ENCODE measurements at regions not wholly inside any gene's neighbourhood (a gene's known extent, or its start where the extent isn't known, plus 50 kb on each side); places are given as distances from the start of the nearest gene placed in this dataset.

- no peaks in the 10 kb centered on the region for H3K27me3 ChIP-seq (ENCODE audit: control insufficient read depth, insufficient read depth, low read length)
- no peaks in the 10 kb centered on the region for H3K9me3 ChIP-seq (ENCODE audit: control insufficient read depth, insufficient read depth, low read length)
- no peaks in the 10 kb centered on the region for H3K4me1 ChIP-seq (ENCODE audit: control insufficient read depth, insufficient read depth, low read length)
- no peak overlapping the region for H3K27ac ChIP-seq (ENCODE audit: low read depth, low read length)
- no peaks in the 10 kb centered on the region for H3K36me3 ChIP-seq (ENCODE audit: control insufficient read depth, insufficient read depth, low read length)
- H3K4me3 ChIP-seq (ENCODE audit: low read depth, low read length), result no peak overlapping the region
- DNase-seq (ENCODE audit: low read depth in 4 of 6, low spot score in 6 of 6), result peak in 1 of 6 donors; percentile 30
- 50% methylated on average over 2 of the region's 3 CpGs for WGBS (ENCODE audit: insufficient coverage)
Measured at GRCh38 chr3:23663246-23663645, 142.5 kb upstream of the UBE2E1 start.

- Histone ChIP-seq H3K27ac (ENCODE audit: low read depth, low read length) (no peak overlapping the region), H3K27me3 (ENCODE audit: control insufficient read depth, insufficient read depth, low read length) (no peaks in the 10 kb centered on the region), H3K4me1 (ENCODE audit: control insufficient read depth, insufficient read depth, low read length) (no peaks in the 10 kb centered on the region), H3K9me3 (ENCODE audit: control insufficient read depth, insufficient read depth, low read length) (no peaks in the 10 kb centered on the region), H3K4me3 (ENCODE audit: low read depth, low read length) (no peak overlapping the region), H3K36me3 (ENCODE audit: control insufficient read depth, insufficient read depth, low read length) (no peaks in the 10 kb centered on the region)
- DNase-seq (ENCODE audit: low read depth in 4 of 6, low spot score in 6 of 6), result peak in 1 of 6 donors; percentile 22
- WGBS (ENCODE audit: insufficient coverage), result 92% methylated on average over 2 of the region's 5 CpGs
Measured at GRCh38 chr3:23663661-23664186, 142.0 kb upstream of the UBE2E1 start.

DNA sequence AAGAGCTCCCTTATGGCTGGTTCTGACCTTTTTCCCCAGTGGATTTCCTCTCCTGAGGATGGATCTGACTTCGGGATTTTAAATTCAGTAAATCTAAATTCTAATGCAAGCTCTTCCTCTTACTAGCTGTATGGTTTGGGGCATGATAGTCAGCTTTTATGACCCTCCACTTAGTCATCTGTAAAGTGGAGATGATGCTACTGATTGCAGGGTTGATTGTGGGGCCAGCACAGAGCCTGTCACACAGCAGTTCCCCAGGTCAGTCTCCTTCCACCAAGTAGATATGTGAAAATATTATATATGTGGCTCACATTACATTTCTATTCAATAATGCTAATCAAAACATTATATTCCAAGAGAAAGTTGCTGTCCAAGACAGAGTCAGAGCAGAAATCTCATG, 141.3 kb upstream of the UBE2E1 start:
- Histone ChIP-seq H3K9me3 (ENCODE audit: control insufficient read depth, insufficient read depth, low read length) (no peaks in the 10 kb centered on the region), H3K4me1 (ENCODE audit: control insufficient read depth, insufficient read depth, low read length) (peaks cover under 1% of the 10 kb centered on the region), H3K4me3 (ENCODE audit: low read depth, low read length) (no peak overlapping the region), H3K27ac (ENCODE audit: low read depth, low read length) (no peak overlapping the region), H3K27me3 (ENCODE audit: control insufficient read depth, insufficient read depth, low read length) (no peaks in the 10 kb centered on the region), H3K36me3 (ENCODE audit: control insufficient read depth, insufficient read depth, low read length) (no peaks in the 10 kb centered on the region)
- DNase-seq (ENCODE audit: low read depth in 4 of 6, low spot score in 6 of 6), result no peak
- WGBS (ENCODE audit: insufficient coverage), result no CpG with 5 or more reads among the region's 1 CpG

DNA sequence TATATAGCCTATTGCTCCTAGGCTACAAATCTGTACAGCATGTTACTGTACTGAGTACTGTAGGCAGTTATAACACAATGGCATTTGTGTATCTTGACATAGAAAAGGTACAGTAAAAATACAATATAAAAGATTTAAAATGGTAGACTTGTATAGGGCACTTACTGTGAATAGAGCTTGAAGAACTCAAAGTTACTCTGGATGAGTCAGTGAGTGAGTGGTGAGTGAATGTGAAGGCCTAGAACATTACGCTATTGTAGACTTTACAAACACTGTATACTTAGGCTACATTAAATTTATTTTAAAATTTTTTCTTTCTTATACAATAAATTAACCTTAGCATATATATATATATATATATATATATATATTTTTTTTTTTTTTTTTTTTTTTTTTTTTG, 140.0 kb upstream of the UBE2E1 start:
- H3K4me3 ChIP-seq (ENCODE audit: low read depth, low read length), result no peak overlapping the region
- no CpG with 5 or more reads among the region's 1 CpG for WGBS (ENCODE audit: insufficient coverage)
- H3K9me3 ChIP-seq (ENCODE audit: control insufficient read depth, insufficient read depth, low read length), result no peaks in the 10 kb centered on the region
- no peak for DNase-seq (ENCODE audit: low read depth in 4 of 6, low spot score in 6 of 6)
- H3K4me1 ChIP-seq (ENCODE audit: control insufficient read depth, insufficient read depth, low read length), result peaks cover 6% of the 10 kb centered on the region
- peaks cover 2% of the 10 kb centered on the region for H3K27me3 ChIP-seq (ENCODE audit: control insufficient read depth, insufficient read depth, low read length)
- no peak overlapping the region for H3K27ac ChIP-seq (ENCODE audit: low read depth, low read length)
- H3K36me3 ChIP-seq (ENCODE audit: control insufficient read depth, insufficient read depth, low read length), result no peaks in the 10 kb centered on the region

DNA sequence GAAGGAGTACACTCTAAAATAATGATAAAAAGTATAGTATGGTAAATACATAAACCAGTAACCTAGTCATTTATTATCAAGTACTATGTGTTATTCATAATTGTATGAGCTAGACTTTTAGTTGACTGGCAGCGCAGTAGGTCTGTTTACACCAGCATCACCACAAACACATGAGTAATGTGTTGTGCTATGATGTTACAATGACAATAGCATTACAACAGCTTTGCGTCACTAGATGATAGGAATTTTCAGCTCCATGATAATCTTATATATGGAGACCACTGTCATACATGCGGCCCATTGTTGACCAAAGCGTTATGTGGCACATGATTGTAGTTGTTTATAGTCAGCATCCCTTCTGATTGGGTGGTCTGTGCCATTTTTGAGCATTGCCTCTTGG, 138.9 kb upstream of the UBE2E1 start:
- Histone ChIP-seq H3K4me1 (ENCODE audit: control insufficient read depth, insufficient read depth, low read length) (peaks cover 14% of the 10 kb centered on the region), H3K36me3 (ENCODE audit: control insufficient read depth, insufficient read depth, low read length) (no peaks in the 10 kb centered on the region), H3K9me3 (ENCODE audit: control insufficient read depth, insufficient read depth, low read length) (no peaks in the 10 kb centered on the region), H3K4me3 (ENCODE audit: low read depth, low read length) (no peak overlapping the region), H3K27ac (ENCODE audit: low read depth, low read length) (no peak overlapping the region), H3K27me3 (ENCODE audit: control insufficient read depth, insufficient read depth, low read length) (peaks cover 2% of the 10 kb centered on the region)
- no peak for DNase-seq (ENCODE audit: low read depth in 4 of 6, low spot score in 6 of 6)
- 100% methylated on average over 1 of the region's 4 CpGs for WGBS (ENCODE audit: insufficient coverage)

DNA sequence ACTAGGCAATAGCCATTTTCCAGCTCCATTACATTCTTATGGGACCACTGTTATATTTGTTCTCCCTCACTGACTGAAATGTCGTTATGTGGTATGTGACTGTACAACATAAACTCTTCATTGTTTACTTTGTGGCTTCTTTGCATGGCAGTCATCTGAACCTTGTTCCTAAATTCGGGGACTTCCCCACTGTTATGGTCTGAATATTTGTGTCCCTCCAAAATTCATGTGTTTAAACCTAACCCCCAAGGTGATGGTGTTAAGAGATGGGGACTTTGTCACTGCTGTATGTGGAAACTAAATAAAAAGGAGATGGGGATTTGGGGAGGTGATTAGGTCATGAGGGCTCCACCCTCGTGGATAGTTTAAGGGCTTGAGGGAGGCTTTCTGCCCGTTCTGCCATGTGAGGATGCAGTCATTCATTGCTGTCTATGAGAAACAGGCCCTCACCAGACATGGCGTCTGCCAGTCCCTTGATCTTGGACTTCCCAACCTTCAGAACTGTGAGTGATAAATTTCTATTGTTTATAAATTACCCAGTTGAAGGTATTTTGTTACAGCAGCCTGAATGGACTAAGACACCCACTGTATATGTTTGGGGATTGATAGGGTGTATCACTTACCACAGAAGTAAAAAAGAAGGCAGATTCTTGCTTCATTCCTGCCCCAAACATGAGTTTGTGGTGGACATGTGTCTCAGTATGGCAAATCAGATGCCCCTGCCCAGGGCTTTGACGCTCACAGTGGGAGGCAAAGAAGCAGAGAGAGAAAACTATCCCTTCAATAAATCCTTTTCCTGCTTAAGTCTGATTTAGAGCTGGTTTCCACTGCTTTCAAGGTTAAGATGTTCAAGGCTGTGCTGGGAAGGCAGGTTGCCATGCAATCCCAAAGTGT, 138.0 kb upstream of the UBE2E1 start:
- Histone ChIP-seq H3K27ac (ENCODE audit: low read depth, low read length) (no peak overlapping the region), H3K4me1 (ENCODE audit: control insufficient read depth, insufficient read depth, low read length) (peaks cover 18% of the 10 kb centered on the region), H3K36me3 (ENCODE audit: control insufficient read depth, insufficient read depth, low read length) (no peaks in the 10 kb centered on the region), H3K4me3 (ENCODE audit: low read depth, low read length) (no peak overlapping the region), H3K9me3 (ENCODE audit: control insufficient read depth, insufficient read depth, low read length) (no peaks in the 10 kb centered on the region), H3K27me3 (ENCODE audit: control insufficient read depth, insufficient read depth, low read length) (peaks cover 5% of the 10 kb centered on the region)
- no peak for DNase-seq (ENCODE audit: low read depth in 4 of 6, low spot score in 6 of 6)
- WGBS (ENCODE audit: insufficient coverage), result 83% methylated on average over 2 of the region's 6 CpGs

DNA sequence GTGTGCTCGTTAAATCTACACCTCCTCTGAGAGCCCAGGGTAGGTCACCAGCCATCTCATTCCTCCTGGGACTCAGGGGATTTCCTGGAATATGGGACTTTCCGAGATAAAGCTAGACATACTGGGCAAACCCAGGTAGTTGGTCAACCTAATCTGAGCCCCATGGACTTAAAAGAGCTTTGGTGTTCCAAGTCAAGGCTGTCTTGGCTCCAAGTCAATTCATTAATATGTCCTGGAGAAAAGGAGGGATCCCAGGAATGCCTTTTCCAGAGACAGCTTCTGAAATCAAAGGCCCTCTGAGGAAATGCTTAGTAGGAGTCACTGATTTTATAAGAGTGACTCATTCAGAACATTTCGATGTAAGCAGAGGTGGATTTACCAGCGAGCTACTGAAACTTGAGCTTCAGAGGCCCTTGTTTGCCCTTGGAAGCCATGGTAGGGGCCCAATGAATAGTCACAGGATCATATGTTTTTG, 137.3 kb upstream of the UBE2E1 start:
- DNase-seq (ENCODE audit: low read depth in 4 of 6, low spot score in 6 of 6), result no peak
- no peak overlapping the region for H3K27ac ChIP-seq (ENCODE audit: low read depth, low read length)
- peaks cover 18% of the 10 kb centered on the region for H3K4me1 ChIP-seq (ENCODE audit: control insufficient read depth, insufficient read depth, low read length)
- WGBS (ENCODE audit: insufficient coverage), result 100% methylated on average over 3 of the region's 4 CpGs
- no peaks in the 10 kb centered on the region for H3K36me3 ChIP-seq (ENCODE audit: control insufficient read depth, insufficient read depth, low read length)
- no peak overlapping the region for H3K4me3 ChIP-seq (ENCODE audit: low read depth, low read length)
- H3K9me3 ChIP-seq (ENCODE audit: control insufficient read depth, insufficient read depth, low read length), result no peaks in the 10 kb centered on the region
- peaks cover 5% of the 10 kb centered on the region for H3K27me3 ChIP-seq (ENCODE audit: control insufficient read depth, insufficient read depth, low read length)

DNA sequence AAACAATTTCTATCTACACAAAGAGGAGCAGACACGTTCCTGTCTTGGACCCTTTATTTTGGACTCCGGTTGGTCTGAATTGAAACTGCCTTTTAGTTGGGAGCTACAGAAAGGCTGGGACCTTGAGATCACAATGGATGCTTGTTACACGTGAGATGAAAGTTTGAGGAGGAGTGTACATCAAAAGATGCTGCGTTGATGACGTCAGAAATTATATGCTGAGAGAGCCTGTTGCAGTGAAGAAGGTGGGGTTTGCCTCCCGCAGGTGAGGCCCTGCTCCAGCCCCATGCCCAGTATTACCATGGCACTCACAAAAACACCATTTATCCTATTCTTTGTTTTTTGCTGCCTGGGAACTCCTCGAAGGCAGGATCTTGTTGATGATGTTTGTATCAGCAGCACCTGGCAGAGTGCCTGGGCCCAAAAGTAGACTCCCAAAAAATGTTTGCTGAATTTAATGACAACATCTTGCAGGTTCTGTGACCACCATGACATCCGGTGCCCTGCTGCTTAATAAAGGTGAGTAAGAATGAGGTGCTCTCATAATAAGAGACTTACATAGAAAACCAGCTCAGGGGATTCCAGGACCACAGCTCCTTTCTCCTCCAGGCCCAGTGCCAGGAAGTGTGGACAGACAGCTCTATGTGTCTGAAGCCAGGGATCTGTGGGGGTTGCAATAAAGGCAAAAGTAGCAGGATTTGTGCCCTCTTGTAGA, 136.1 kb upstream of the UBE2E1 start:
- Histone ChIP-seq H3K27me3 (ENCODE audit: control insufficient read depth, insufficient read depth, low read length) (peaks cover 5% of the 10 kb centered on the region), H3K27ac (ENCODE audit: low read depth, low read length) (no peak overlapping the region), H3K4me3 (ENCODE audit: low read depth, low read length) (no peak overlapping the region), H3K9me3 (ENCODE audit: control insufficient read depth, insufficient read depth, low read length) (no peaks in the 10 kb centered on the region), H3K36me3 (ENCODE audit: control insufficient read depth, insufficient read depth, low read length) (no peaks in the 10 kb centered on the region), H3K4me1 (ENCODE audit: control insufficient read depth, insufficient read depth, low read length) (peaks cover 18% of the 10 kb centered on the region)
- 73% methylated on average over 3 of the region's 8 CpGs for WGBS (ENCODE audit: insufficient coverage)
- DNase-seq (ENCODE audit: low read depth in 4 of 6, low spot score in 6 of 6), result peak in 1 of 6 donors; percentile 38

DNA sequence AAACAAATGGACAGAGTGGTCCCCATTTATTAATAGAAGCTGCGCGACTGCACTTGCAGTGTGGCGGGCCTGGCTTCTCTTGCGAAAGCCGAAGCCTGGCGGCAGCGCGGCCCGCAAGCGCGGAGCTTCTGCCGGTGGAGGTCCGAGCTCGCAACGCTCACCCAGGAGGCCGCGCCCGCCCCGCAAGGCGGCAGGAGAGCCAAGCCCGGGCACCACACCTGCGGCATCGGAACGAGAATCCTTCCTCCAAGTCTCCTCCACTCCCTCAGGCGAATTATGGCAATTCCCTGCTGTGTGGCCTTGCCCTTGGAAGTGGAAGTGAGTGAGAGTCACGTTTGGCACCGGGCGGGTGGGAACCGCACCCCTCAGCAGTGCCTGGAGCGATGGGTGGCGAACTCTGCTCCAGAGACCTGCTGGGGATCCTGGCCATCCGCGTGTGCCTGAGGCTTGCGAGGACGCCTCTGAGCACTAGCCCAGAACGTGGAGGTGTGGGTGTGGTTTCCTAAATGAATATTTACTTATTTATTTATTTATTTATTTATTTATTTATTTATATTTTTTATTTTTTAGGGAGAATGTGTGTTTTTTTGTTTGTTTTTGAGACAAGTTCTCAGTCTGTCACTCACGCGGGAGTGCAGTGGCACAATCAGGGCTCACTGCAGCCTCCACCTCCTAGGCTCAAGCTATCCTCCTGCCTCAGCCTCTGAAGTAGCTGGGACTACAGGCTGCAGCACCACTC, 133.7 kb upstream of the UBE2E1 start:
- Histone ChIP-seq H3K27me3 (ENCODE audit: control insufficient read depth, insufficient read depth, low read length) (peaks cover 5% of the 10 kb centered on the region), H3K4me1 (ENCODE audit: control insufficient read depth, insufficient read depth, low read length) (peaks cover 18% of the 10 kb centered on the region), H3K9me3 (ENCODE audit: control insufficient read depth, insufficient read depth, low read length) (no peaks in the 10 kb centered on the region), H3K27ac (ENCODE audit: low read depth, low read length) (no peak overlapping the region), H3K4me3 (ENCODE audit: low read depth, low read length) (peak overlapping the region; percentile 27), H3K36me3 (ENCODE audit: control insufficient read depth, insufficient read depth, low read length) (no peaks in the 10 kb centered on the region)
- 12% methylated on average over 26 of the region's 38 CpGs for WGBS (ENCODE audit: insufficient coverage)
- DNase-seq (ENCODE audit: low read depth in 4 of 6, low spot score in 6 of 6), result peak in 2 of 6 donors; percentile 53 to 69

Data from spinal cord (tissue), 9 donors.